CD4-positive, alpha-beta T cell treated with Interferon alpha-2 for 1 hour (primary cell): ENCODE measurements at regions not wholly inside any gene's neighbourhood (a gene's known extent, or its start where the extent isn't known, plus 50 kb on each side); places are given as distances from the start of the nearest gene placed in this dataset.

Source experiments
- DNase-seq, 2 donors: peaks; one replicate each; pipeline ENCODE4 v3.0.0-alpha.2; 2020 to 2022

DNA sequence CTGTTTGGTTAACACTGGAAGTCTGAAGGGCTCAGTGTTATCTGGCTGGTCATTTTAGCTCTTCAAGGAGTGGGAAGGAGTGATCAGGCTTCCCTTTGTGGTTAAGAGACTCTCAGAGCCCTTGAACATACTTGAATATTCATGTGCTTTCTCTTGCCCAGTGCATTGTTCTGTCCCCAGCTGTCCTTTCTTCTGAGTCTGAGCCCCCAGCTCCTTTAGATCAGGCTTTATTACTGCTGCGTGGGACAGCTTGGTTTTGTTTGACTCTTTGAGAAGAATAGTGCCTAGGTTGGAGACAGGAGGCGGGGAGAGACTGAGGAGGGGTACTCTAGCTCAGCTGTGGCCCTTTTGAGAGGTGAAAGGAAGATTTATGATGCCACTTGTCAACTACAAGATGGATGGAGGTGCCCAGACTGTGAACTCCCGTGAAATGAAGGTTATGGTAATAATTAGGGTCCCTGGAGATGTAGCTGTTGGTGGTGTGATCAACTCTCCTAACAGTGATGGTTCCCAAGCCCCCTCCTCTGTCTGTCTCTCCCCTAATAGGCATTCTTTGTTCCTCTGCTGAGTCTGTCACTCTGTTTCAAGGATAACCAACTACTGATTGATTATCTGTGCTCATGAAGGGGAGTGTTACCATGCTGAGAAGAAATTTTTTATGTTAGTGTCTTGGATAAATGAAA lies 83.1 kb upstream of the GLRA1 start:
- no peak for DNase-seq

DNA sequence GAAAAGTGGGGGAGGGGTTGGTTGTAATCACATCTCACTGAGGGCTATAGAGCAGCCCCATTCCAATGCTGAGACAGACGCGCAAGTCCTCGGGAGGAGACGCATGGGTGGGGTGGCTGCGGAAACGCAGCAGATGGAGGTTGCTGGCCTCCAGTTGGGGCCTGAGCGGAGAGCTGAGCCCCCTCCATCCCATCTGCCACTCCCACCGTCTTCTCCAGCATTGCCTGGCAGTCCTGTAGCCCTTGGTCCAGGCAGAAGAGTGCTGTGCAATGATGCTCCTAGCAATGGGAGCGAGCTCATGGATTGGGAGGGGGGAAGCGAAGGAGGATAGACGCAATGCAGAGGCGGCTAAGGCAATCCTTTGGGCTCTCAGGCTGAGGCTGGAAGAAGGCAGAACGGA lies 79.4 kb upstream of the GLRA1 start:
- no peak for DNase-seq
